ENCODE measurements at regions not wholly inside any gene's neighbourhood (a gene's known extent, or its start where the extent isn't known, plus 50 kb on each side); places are given as distances from the start of the nearest gene placed in this dataset.

DNA sequence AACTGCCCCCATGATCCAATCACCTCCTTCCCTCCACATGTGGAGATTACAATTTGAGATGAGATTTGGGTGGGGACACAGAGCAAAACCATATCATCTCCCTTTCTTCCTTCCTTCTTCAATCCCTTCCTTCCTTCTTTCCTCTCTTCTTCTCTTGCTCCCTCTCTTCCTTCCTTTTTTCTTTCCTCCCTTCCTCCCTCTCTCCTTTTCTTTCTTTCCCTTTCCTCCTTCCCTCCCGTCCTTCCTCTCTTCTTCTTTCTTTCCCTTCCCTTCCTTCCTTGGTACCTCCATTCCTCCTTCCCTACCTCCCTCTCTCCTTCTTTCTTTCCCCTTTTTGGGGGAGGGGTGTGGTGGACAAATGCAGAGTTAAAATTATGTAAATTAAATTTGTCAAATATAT is 145.1 kb downstream of the TSHZ3 start:
- Mint-ChIP-seq H3K27ac (no peak overlapping the region), H3K4me3 (no peak overlapping the region), H3K27me3 (ENCODE audit: low read depth in 3 of 3) (peaks cover 13 to 40% (median 21%) of the 10 kb centered on the region in 3 donors), H3K36me3 (no peaks in the 10 kb centered on the region), H3K4me1 (peaks cover 8% of the 10 kb centered on the region), H3K9me3 (peaks cover 0 to 15% (median 4%) of the 10 kb centered on the region in 7 donors)
- no peak overlapping the region for H3K4me3 ChIP-seq (replicated peaks in 1 of 3; ENCODE audit: low read depth in 2 of 3, low read length in 3 of 3)
- DNase-seq = no peak
- TF ChIP-seq, protein P1, sequence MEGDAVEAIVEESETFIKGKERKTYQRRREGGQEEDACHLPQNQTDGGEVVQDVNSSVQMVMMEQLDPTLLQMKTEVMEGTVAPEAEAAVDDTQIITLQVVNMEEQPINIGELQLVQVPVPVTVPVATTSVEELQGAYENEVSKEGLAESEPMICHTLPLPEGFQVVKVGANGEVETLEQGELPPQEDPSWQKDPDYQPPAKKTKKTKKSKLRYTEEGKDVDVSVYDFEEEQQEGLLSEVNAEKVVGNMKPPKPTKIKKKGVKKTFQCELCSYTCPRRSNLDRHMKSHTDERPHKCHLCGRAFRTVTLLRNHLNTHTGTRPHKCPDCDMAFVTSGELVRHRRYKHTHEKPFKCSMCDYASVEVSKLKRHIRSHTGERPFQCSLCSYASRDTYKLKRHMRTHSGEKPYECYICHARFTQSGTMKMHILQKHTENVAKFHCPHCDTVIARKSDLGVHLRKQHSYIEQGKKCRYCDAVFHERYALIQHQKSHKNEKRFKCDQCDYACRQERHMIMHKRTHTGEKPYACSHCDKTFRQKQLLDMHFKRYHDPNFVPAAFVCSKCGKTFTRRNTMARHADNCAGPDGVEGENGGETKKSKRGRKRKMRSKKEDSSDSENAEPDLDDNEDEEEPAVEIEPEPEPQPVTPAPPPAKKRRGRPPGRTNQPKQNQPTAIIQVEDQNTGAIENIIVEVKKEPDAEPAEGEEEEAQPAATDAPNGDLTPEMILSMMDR (IDR thresholded peaks at IDR 0.05) = no peak
- WGBS (ENCODE audit: insufficient coverage) = no CpG with 5 or more reads among the region's 1 CpG
- H4K20me1 ChIP-seq (ENCODE audit: insufficient read depth, low read length) = no peaks in the 10 kb centered on the region
- H3K27ac ChIP-seq (ENCODE audit: low read depth in 1 of 2, low read length in 2 of 2) = no peak overlapping the region
- no peak overlapping the region for H3K4me2 ChIP-seq (replicated peaks; ENCODE audit: extremely low read depth, low read length, poor library complexity, severe bottlenecking)
- intact Hi-C loops (cut with micrococcal nuclease) = no loop called here
- H3K9ac ChIP-seq (ENCODE audit: insufficient read depth, low read length, poor library complexity, severe bottlenecking) = no peak overlapping the region
- H3K36me3 ChIP-seq (replicated peaks in 1 of 2; ENCODE audit: control insufficient read depth in 1 of 2, insufficient read depth in 2 of 2, low read length in 2 of 2) = no peaks in the 10 kb centered on the region
- H3K4me1 ChIP-seq (ENCODE audit: control insufficient read depth in 1 of 2, insufficient read depth in 2 of 2, low read length in 2 of 2) = no peaks in the 10 kb centered on the region
- H3K27me3 ChIP-seq (ENCODE audit: control insufficient read depth in 2 of 2, insufficient read depth in 2 of 2, low read length in 2 of 2) = peaks cover 5% of the 10 kb centered on the region in 2 donors
- H3K9me3 ChIP-seq (replicated peaks in 1 of 2; ENCODE audit: control insufficient read depth in 1 of 2, insufficient read depth in 1 of 2, low read length in 2 of 2) = no peaks in the 10 kb centered on the region
- H2AFZ ChIP-seq (ENCODE audit: insufficient read depth, low read depth, low read length, poor library complexity, severe bottlenecking) = no peak overlapping the region
- H3K79me2 ChIP-seq (ENCODE audit: insufficient read depth, low read length) = no peaks in the 10 kb centered on the region

DNA sequence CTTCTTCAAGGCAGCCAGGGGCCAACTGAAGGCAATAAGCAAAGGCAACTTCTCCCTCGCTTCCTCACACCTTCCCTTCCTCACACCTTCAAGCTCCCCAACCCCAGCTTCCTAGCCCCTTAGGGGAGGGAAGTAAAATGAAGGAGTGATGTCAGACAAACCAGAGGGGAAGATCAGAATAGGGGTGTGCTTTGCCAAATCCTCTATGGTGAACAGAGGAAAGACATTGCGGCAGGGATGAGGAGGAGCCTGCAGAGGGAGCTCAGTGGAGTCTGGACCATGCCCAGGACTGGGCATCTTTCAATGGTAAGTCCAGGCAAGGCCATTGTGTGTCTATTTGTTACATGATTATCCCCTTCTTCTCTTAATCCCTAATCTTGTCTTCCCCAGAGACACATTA is 164.0 kb downstream of the TSHZ3 start:
- DNase-seq = no peak
- no peak overlapping the region for H3K4me3 Mint-ChIP-seq
- H3K9me3 ChIP-seq (replicated peaks in 1 of 2; ENCODE audit: control insufficient read depth in 1 of 2, insufficient read depth in 1 of 2, low read length in 2 of 2) = peaks cover 0 to 6% of the 10 kb centered on the region in 2 donors
- peaks cover 2% of the 10 kb centered on the region for H3K4me1 Mint-ChIP-seq
- H2AFZ ChIP-seq (ENCODE audit: insufficient read depth, low read depth, low read length, poor library complexity, severe bottlenecking) = no peak overlapping the region
- no peak overlapping the region for H3K9ac ChIP-seq (ENCODE audit: insufficient read depth, low read length, poor library complexity, severe bottlenecking)
- peaks cover 0 to 7% (median 4%) of the 10 kb centered on the region in 7 donors for H3K9me3 Mint-ChIP-seq
- TF ChIP-seq, protein P1 (IDR thresholded peaks at IDR 0.05) = no peak
- H3K27ac ChIP-seq (ENCODE audit: low read depth in 1 of 2, low read length in 2 of 2) = no peak overlapping the region
- H3K27me3 Mint-ChIP-seq (ENCODE audit: low read depth in 3 of 3) = peaks cover 0 to 3% (median 0%) of the 10 kb centered on the region in 3 donors
- H3K36me3 Mint-ChIP-seq = no peaks in the 10 kb centered on the region
- no peak overlapping the region for H3K27ac Mint-ChIP-seq
- H3K4me1 ChIP-seq (ENCODE audit: control insufficient read depth in 1 of 2, insufficient read depth in 2 of 2, low read length in 2 of 2) = no peaks in the 10 kb centered on the region
- no peaks in the 10 kb centered on the region for H3K79me2 ChIP-seq (ENCODE audit: insufficient read depth, low read length)
- intact Hi-C loops (cut with micrococcal nuclease) = no loop called here
- no peaks in the 10 kb centered on the region for H3K36me3 ChIP-seq (replicated peaks in 1 of 2; ENCODE audit: control insufficient read depth in 1 of 2, insufficient read depth in 2 of 2, low read length in 2 of 2)
- WGBS (ENCODE audit: insufficient coverage) = 86% methylated on average over 1 of the region's 2 CpGs
- H4K20me1 ChIP-seq (ENCODE audit: insufficient read depth, low read length) = no peaks in the 10 kb centered on the region
- no peak overlapping the region for H3K4me2 ChIP-seq (replicated peaks; ENCODE audit: extremely low read depth, low read length, poor library complexity, severe bottlenecking)
- H3K4me3 ChIP-seq (replicated peaks in 1 of 3; ENCODE audit: low read depth in 2 of 3, low read length in 3 of 3) = no peak overlapping the region
- H3K27me3 ChIP-seq (ENCODE audit: control insufficient read depth in 2 of 2, insufficient read depth in 2 of 2, low read length in 2 of 2) = no peaks in the 10 kb centered on the region
